Esophagus muscularis mucosa (tissue), 4 donors: ENCODE measurements at regions not wholly inside any gene's neighbourhood (a gene's known extent, or its start where the extent isn't known, plus 50 kb on each side); places are given as distances from the start of the nearest gene placed in this dataset.

Experiments
- DNase-seq: peaks from one replicate; pipeline ENCODE4 v3.0.0-alpha.2; 2017; ENCODE audit errors: extremely low spot score
- H3K27ac ChIP-seq, 4 donors: fragments of 200-600 bp; sonication (generic); replicated peaks in 1 of 4; 1 replicate in 3 of 4; 2 replicates in 1 of 4; pipeline ENCODE4 v1.5.1; 2016 to 2019; ENCODE audit warnings: mild to moderate bottlenecking in 1 of 4
- H3K27me3 ChIP-seq, 4 donors: fragments of 200-600 bp; sonication (generic); one replicate each; pipeline versions ENCODE4 v1.5.1 to v1.6.0; 2016 to 2019
- H3K36me3 ChIP-seq, 4 donors: fragments of 200-600 bp; sonication (generic); one replicate each; pipeline ENCODE4 v1.5.1; 2016 to 2019
- H3K4me1 ChIP-seq, 4 donors: fragments of 200-600 bp; sonication (generic); one replicate each; pipeline ENCODE4 v1.5.1; 2016 to 2019
- H3K4me3 ChIP-seq, 4 donors: fragments of 200-600 bp; sonication (generic); 1 replicate in 2 of 4; 2 replicates in 2 of 4; pipeline ENCODE4 v1.5.1; 2016 to 2019; ENCODE audit warnings: mild to moderate bottlenecking in 4 of 4, moderate library complexity in 1 of 4
- H3K9me3 ChIP-seq, 4 donors: fragments of 200-600 bp; sonication (generic); 1 replicate in 3 of 4; 2 replicates in 1 of 4; pipeline ENCODE4 v1.5.1; 2016 to 2019
- EP300 ChIP-seq: sonication (generic); formaldehyde crosslinking; IDR thresholded peaks from one replicate; pipeline ENCODE4 v1.6.1; 2017; ENCODE audit warnings: antibody characterized with exemption
- POLR2A ChIP-seq: fragments of 450-650 bp; IDR thresholded peaks from one replicate; pipeline ENCODE4 v1.6.1; 2017; ENCODE audit warnings: antibody characterized with exemption, moderate library complexity, mild to moderate bottlenecking, low read depth
- POLR2AphosphoS5 ChIP-seq, 2 donors: sonication (generic); formaldehyde crosslinking; IDR thresholded peaks; one replicate each; pipeline ENCODE4 v1.6.1; 2017; ENCODE audit warnings: antibody characterized with exemption in 2 of 2
- WGBS: methylation state at CpG from one replicate; pipeline ENCODE4 v1.1.5; 2018; 5-methylcytosine and 5-hydroxymethylcytosine counted together
- intact Hi-C: fragments of 100-400 bp; cut with DNase I; formaldehyde crosslinking; loops from one replicate; pipeline ENCODE4 v1.15.1; 2023
- TF ChIP-seq, protein P1 (sequence below), 3 experiments: fragments of 200-600 bp in 2 of 3; fragments of 450-650 bp in 1 of 3; sonication (generic) in 2 of 3; IDR thresholded peaks; one replicate each; pipeline ENCODE4 v1.5.1; 2017 to 2019; ENCODE audit warnings: antibody characterized with exemption in 3 of 3, mild to moderate bottlenecking in 2 of 3, moderate library complexity in 1 of 3

DNA sequence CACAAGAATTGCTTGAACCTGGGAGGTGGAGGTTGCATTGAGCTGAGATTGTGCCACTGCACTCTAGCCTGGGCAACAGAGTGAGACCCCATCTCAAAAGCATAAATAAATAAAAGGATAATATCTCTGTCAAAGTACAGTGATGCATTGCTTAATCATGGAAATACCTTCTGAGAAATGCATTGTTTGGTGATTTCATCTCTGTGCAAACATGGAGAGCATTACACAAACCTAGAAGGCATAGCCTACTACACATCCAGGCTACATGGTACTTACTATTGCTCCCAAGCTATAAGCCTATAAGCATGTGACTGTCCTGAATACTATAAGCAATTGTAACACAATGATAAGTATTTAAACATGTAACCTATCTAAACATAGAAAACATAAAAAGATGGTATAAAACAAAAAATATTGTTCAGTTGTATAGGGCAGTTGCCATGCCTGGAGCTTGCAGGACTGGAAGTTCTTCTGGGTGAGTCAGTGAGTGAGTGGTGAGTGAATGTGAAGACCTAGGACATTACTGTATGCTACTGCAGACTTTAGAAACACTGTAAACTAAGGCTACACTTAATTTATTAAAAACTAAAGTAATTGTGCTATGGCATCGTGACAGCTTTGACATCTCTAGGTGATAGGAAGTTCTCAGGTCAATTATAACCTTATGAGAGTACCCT, 93.6 kb upstream of the SNRPN start:
- no peak for TF ChIP-seq POLR2AphosphoS5 (IDR thresholded peaks at IDR 0.05)
- TF ChIP-seq, protein P1, sequence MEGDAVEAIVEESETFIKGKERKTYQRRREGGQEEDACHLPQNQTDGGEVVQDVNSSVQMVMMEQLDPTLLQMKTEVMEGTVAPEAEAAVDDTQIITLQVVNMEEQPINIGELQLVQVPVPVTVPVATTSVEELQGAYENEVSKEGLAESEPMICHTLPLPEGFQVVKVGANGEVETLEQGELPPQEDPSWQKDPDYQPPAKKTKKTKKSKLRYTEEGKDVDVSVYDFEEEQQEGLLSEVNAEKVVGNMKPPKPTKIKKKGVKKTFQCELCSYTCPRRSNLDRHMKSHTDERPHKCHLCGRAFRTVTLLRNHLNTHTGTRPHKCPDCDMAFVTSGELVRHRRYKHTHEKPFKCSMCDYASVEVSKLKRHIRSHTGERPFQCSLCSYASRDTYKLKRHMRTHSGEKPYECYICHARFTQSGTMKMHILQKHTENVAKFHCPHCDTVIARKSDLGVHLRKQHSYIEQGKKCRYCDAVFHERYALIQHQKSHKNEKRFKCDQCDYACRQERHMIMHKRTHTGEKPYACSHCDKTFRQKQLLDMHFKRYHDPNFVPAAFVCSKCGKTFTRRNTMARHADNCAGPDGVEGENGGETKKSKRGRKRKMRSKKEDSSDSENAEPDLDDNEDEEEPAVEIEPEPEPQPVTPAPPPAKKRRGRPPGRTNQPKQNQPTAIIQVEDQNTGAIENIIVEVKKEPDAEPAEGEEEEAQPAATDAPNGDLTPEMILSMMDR (IDR thresholded peaks at IDR 0.05) = no peak
- no peak for TF ChIP-seq EP300
- TF ChIP-seq POLR2A = no peak
- no peaks in the 10 kb centered on the region for H3K36me3 ChIP-seq
- intact Hi-C loops = no loop called here
- no peaks in the 10 kb centered on the region for H3K4me1 ChIP-seq
- no peaks in the 10 kb centered on the region for H3K9me3 ChIP-seq
- WGBS = 54% methylated on average over 1 of the region's 1 CpG
- no peak overlapping the region for H3K27ac ChIP-seq
- H3K27me3 ChIP-seq = peaks cover 0 to 21% (median 4%) of the 10 kb centered on the region in 4 donors
- no peak overlapping the region for H3K4me3 ChIP-seq
- DNase-seq = no peak

DNA sequence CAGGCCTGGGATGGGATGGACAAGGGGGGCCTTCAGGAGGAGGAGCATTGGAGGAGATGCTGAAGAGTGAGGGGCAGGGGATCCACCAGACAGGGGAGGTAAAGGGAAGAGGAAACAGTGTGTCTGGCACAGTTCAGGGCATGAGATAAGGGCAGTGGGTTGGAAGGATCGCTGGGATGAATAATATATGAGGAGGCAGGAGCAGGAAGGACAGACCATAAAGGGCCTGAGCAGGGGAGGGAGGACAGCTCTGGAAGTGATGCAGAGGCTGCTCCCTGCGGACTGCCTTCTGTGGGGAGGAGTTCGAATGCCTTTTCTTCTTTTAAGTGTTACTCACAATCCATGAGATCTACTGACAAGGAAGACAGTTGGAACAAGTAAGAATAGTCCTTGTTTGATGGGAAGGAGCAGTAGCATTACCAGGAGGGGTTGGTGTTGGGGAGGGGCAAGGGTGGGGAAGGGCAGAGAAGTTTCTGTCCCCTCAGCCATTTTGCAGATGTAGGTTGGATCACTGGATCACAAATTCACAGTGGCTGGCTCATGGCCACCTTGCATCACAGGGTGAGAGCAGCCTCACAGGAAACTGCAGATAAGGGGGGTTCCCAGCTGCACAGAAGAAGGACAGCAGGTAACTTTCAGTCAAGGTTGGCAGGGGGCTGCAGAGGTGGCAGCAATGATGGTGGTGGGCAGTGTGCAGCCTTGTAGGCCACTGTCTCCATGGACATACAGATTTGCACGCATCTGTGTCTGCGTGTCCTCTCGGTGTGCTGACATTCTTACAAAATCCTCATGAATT, 91.9 kb upstream of the SNRPN start:
- intact Hi-C loops = no loop called here
- TF ChIP-seq EP300 (no peak), POLR2A (no peak), POLR2AphosphoS5 (IDR thresholded peaks at IDR 0.05) (no peak)
- TF ChIP-seq, protein P1 (IDR thresholded peaks at IDR 0.05) = no peak
- WGBS = 59% methylated on average over 6 of the region's 6 CpGs
- Histone ChIP-seq H3K4me1 (no peaks in the 10 kb centered on the region), H3K27ac (no peak overlapping the region), H3K36me3 (no peaks in the 10 kb centered on the region), H3K4me3 (no peak overlapping the region), H3K27me3 (peaks cover 0 to 15% (median 4%) of the 10 kb centered on the region in 4 donors), H3K9me3 (no peaks in the 10 kb centered on the region)
- no peak for DNase-seq

DNA sequence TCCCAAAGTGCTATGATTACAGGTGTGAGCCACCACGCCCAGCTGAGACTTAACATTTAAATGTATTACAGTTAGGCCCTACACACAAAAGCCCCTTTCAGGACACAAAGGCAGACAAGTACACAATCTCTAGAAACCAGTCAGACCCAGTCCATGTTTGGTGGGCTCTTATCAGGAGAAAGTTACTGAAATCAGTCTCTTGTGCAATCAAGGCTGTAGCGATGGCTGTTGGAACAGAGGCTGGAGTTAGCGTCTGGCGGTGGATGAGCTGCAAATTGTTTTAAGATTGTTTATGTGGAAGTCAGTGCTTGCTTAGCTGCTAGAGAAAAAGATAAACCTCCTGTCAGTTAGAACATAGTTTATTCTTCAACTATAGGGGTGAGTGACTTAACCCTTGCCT, 89.5 kb upstream of the SNRPN start:
- DNase-seq = no peak
- intact Hi-C loops = no loop called here
- H3K27me3 ChIP-seq = no peaks in the 10 kb centered on the region
- no peaks in the 10 kb centered on the region for H3K4me1 ChIP-seq
- H3K4me3 ChIP-seq = no peak overlapping the region
- no peak for TF ChIP-seq POLR2AphosphoS5 (IDR thresholded peaks at IDR 0.05)
- TF ChIP-seq POLR2A = no peak
- no peak for TF ChIP-seq EP300
- TF ChIP-seq, protein P1 (IDR thresholded peaks at IDR 0.05) = no peak
- H3K36me3 ChIP-seq = no peaks in the 10 kb centered on the region
- 74% methylated on average over 4 of the region's 4 CpGs for WGBS
- H3K9me3 ChIP-seq = no peaks in the 10 kb centered on the region
- H3K27ac ChIP-seq = no peak overlapping the region

DNA sequence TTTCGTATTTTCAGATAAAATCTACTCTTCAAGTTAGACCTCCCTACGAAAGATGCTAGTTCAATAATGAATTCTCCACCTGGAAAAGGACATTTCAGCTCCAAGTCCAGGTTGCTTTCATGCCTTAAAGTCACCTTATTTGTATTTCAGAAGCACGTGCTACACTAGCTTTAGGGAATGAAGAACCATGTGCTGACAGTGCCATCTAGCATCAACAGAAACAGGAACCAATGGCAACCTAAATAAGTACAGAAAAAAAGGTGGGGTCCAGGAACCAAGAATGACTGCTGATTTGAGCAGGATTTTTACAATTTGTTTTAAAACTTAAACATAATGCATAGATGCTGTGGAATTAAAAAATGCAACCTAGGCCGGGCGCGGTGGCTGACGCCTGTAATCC, 77.6 kb upstream of the SNRPN start:
- WGBS = 80% methylated on average over 7 of the region's 7 CpGs
- TF ChIP-seq, protein P1 (IDR thresholded peaks at IDR 0.05) = no peak
- TF ChIP-seq POLR2A = no peak
- no peak for TF ChIP-seq POLR2AphosphoS5 (IDR thresholded peaks at IDR 0.05)
- TF ChIP-seq EP300 = no peak
- no peak for DNase-seq

More for the DNA sequence above, 77.6 kb upstream of the SNRPN start:
- H3K9me3 ChIP-seq = peaks cover 0 to 12% (median 5%) of the 10 kb centered on the region in 4 donors
- H3K4me3 ChIP-seq = no peak overlapping the region
- H3K36me3 ChIP-seq = no peaks in the 10 kb centered on the region
- H3K4me1 ChIP-seq = no peaks in the 10 kb centered on the region
- H3K27me3 ChIP-seq = no peaks in the 10 kb centered on the region
- intact Hi-C loops = no loop called here
- H3K27ac ChIP-seq = no peak overlapping the region
